SJCRH30 (cell line): ENCODE measurements at regions not wholly inside any gene's neighbourhood (a gene's known extent, or its start where the extent isn't known, plus 50 kb on each side); places are given as distances from the start of the nearest gene placed in this dataset.

Source experiments
- DNase-seq, 2 experiments: peaks; one replicate each; pipeline ENCODE4 v3.0.0-alpha.2; 2015 to 2020
- H3K27ac ChIP-seq: fragments of 250-450 bp; sonication (Bioruptor Pico); 2 replicates; pipeline ENCODE4 v1.5.1; 2020; ENCODE audit warnings: mild to moderate bottlenecking, moderate library complexity
- H3K27me3 ChIP-seq: fragments of 250-450 bp; sonication (Bioruptor Pico); 2 replicates; pipeline ENCODE4 v1.5.1; 2020; ENCODE audit warnings: mild to moderate bottlenecking, moderate library complexity
- H3K36me3 ChIP-seq: fragments of 250-450 bp; sonication (Bioruptor Pico); 2 replicates; pipeline ENCODE4 v1.5.1; 2020; ENCODE audit warnings: mild to moderate bottlenecking, moderate library complexity
- H3K4me1 ChIP-seq: fragments of 250-450 bp; sonication (Bioruptor Pico); 2 replicates; pipeline ENCODE4 v1.5.1; 2020; ENCODE audit warnings: mild to moderate bottlenecking, moderate library complexity
- H3K4me3 ChIP-seq: fragments of 250-450 bp; sonication (Bioruptor Pico); 2 replicates; pipeline ENCODE4 v1.5.1; 2020; ENCODE audit warnings: mild to moderate bottlenecking, moderate library complexity
- H3K9me3 ChIP-seq: fragments of 250-450 bp; sonication (Bioruptor Pico); replicated peaks from 2 replicates; pipeline ENCODE4 v1.5.1; 2020; ENCODE audit warnings: mild to moderate bottlenecking, moderate library complexity

GRCh38 chr9:134552349-134552990 lies 89.1 kb upstream of the COL5A1 start:
- Histone ChIP-seq H3K27me3 (no peaks in the 10 kb centered on the region), H3K27ac (peak overlapping the region; percentile 63), H3K36me3 (no peaks in the 10 kb centered on the region), H3K4me3 (no peak overlapping the region), H3K4me1 (peaks cover 40% of the 10 kb centered on the region), H3K9me3 (no peaks in the 10 kb centered on the region)
- DNase-seq: no peak

DNA sequence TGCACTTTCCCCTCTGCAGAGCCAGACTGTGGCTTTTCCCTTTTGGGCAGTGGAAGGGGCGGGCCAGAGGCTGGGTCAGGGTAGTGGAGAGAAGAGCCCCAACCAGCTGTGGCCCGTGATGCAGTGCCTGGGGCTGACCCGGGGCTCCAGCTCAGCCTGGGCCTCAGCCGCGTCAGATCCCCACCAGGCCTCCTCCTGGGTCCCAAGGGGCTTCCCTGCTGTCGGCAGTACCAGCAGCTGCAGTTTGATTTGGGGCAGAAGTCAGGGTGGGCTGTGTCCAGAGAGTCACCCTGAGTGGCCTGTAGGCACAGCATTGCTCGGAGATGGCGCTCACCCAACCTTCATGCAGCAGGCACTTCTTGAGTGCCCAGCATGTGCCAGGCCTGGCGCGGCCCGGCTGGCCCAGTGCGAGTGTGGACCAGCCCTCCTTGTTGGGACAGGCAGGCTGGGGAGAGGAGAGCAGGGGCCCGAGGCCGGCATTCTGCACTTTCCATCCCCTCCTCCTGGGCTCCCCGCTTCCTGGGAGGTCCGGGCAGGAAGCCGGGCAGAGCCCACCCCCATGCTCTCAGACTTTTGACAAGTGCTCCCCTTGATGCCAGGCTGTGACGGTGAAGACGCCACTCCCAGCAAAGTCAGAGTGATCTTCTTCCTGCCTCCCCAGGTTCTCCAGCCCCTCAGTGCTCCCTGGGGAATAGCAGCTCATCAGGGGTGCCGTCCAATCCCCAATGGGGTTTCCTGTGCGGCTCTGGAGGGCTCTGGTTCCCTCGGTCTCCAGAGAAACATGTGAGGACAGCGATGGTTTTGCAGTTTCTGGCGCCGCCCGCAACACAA lies 88.3 kb upstream of the COL5A1 start:
- H3K27me3 ChIP-seq: no peaks in the 10 kb centered on the region
- no peaks in the 10 kb centered on the region for H3K36me3 ChIP-seq
- H3K4me1 ChIP-seq: peaks cover 40% of the 10 kb centered on the region
- peak overlapping the region; percentile 63; the same call in 1 of the 2 replicates for H3K27ac ChIP-seq
- DNase-seq: peak; percentile 77 to 80
- no peaks in the 10 kb centered on the region for H3K9me3 ChIP-seq
- no peak overlapping the region for H3K4me3 ChIP-seq

DNA sequence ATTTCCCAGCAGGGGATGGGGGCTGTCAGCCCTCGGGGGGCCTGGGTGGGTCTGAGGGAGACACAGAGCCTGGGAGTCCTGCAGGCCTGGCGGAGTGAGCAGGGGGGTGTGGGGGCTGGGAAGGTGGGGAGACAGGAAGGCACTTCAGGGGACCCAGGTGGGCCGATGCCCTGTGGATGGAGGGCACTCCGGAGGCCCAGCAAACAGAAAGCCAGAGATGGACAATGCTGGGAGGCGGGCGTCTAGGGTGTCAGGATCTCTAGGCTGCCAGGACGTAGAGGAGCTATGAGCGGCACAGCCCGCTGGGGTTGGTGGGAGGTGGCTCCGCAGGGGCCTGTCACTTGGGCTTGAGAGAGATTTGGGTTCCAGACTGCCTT lies 87.6 kb upstream of the COL5A1 start:
- Histone ChIP-seq H3K27ac (no peak overlapping the region), H3K9me3 (no peaks in the 10 kb centered on the region), H3K4me1 (peaks cover 40% of the 10 kb centered on the region)

DNA sequence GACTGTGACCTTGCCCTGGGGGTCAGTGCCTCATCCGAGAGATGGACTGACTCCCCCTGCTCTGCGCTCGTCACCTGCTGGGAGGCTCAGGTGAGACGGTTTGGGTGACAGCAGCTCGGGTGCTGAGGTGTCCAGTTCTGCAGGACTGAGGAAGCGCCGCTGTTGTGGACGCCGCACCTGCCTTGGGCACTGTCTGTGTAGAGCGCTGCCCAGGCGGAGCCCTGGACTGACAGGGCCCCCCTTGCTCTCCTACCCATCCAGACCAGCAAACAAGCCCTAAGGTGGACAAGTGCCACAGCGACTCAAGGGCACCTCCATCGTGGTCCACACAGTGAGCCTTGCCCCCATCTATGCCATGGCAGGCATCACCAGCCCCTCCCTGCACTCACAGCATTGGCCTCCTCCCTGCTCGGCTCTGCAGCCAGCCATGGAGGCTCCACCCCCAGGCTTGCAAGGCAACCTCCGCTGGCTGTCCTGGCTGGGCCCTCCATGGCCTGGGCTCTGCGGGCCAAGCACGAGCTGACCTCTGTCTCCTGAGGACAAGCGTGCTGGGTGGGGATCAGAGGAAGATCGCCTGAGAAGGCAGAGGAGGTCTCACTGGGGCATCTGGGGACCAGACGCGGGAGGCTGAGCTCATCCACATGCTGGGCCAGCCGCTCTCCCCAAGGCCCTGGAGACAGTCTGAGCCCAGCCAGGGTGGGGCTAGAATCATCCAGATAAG lies 87.1 kb upstream of the COL5A1 start:
- H3K4me1 ChIP-seq: peaks cover 40% of the 10 kb centered on the region
- no peaks in the 10 kb centered on the region for H3K36me3 ChIP-seq
- H3K27ac ChIP-seq: no peak overlapping the region
- H3K4me3 ChIP-seq: no peak overlapping the region
- H3K9me3 ChIP-seq: no peaks in the 10 kb centered on the region
- H3K27me3 ChIP-seq: no peaks in the 10 kb centered on the region
- no peak for DNase-seq

More for the DNA sequence above, 87.6 kb upstream of the COL5A1 start:
- Histone ChIP-seq H3K27me3 (no peaks in the 10 kb centered on the region), H3K36me3 (no peaks in the 10 kb centered on the region), H3K4me3 (no peak overlapping the region)
- no peak for DNase-seq

GRCh38 chr9:134555094-134555650 lies 86.4 kb upstream of the COL5A1 start:
- Histone ChIP-seq H3K27ac (no peak overlapping the region), H3K36me3 (no peaks in the 10 kb centered on the region), H3K9me3 (no peaks in the 10 kb centered on the region), H3K27me3 (no peaks in the 10 kb centered on the region), H3K4me3 (no peak overlapping the region), H3K4me1 (peaks cover 40% of the 10 kb centered on the region)
- peak; percentile 71 to 75 for DNase-seq

DNA sequence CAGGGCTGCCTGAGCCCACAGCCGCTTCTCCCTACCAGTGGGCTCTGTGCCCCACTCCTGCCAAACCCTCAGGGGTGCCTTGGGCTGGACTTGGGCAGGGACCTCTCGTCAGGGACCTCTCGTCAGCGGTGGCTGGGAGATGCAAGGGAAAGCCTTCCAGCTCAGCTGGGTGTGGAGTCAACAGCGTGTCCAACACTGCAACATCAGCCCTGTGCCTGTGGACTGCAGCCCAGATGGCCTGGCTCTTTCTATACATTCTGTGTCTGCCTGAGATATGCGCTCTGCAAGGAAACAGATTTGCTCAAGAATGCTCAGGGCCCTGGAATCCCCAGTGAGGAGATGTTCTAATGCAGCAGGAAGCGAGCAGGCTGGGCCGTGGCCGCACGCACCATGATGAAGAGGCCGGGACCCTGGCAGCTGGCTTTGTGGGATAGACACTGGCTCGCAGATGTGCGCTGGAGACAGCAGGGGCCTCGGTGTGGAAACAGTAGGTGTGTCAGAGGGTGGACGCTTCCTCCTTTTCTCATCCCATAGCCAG lies 85.0 kb upstream of the COL5A1 start:
- Histone ChIP-seq H3K4me3 (no peak overlapping the region), H3K27ac (no peak overlapping the region), H3K27me3 (no peaks in the 10 kb centered on the region), H3K9me3 (no peaks in the 10 kb centered on the region), H3K4me1 (peaks cover 34% of the 10 kb centered on the region), H3K36me3 (no peaks in the 10 kb centered on the region)
- no peak for DNase-seq

GRCh38 chr9:134557331-134557730 lies 84.3 kb upstream of the COL5A1 start:
- peaks cover 27% of the 10 kb centered on the region for H3K4me1 ChIP-seq
- no peaks in the 10 kb centered on the region for H3K27me3 ChIP-seq
- no peaks in the 10 kb centered on the region for H3K36me3 ChIP-seq
- no peak overlapping the region for H3K4me3 ChIP-seq
- no peak overlapping the region for H3K27ac ChIP-seq
- H3K9me3 ChIP-seq: no peaks in the 10 kb centered on the region
- no peak for DNase-seq

GRCh38 chr9:134558124-134558905 lies 83.3 kb upstream of the COL5A1 start:
- H3K27ac ChIP-seq: no peak overlapping the region
- no peaks in the 10 kb centered on the region for H3K36me3 ChIP-seq
- peaks cover 17% of the 10 kb centered on the region for H3K4me1 ChIP-seq
- no peaks in the 10 kb centered on the region for H3K9me3 ChIP-seq
- DNase-seq: peak in 1 of 2 experiments; percentile 1
- H3K4me3 ChIP-seq: no peak overlapping the region
- H3K27me3 ChIP-seq: no peaks in the 10 kb centered on the region

GRCh38 chr9:134559013-134559412 lies 82.6 kb upstream of the COL5A1 start:
- Histone ChIP-seq H3K27me3 (no peaks in the 10 kb centered on the region), H3K9me3 (no peaks in the 10 kb centered on the region), H3K4me3 (no peak overlapping the region), H3K36me3 (no peaks in the 10 kb centered on the region), H3K27ac (no peak overlapping the region), H3K4me1 (peaks cover 12% of the 10 kb centered on the region)
- no peak for DNase-seq

- Histone ChIP-seq H3K4me1 (peaks cover 6% of the 10 kb centered on the region), H3K4me3 (no peak overlapping the region), H3K27me3 (no peaks in the 10 kb centered on the region), H3K27ac (no peak overlapping the region), H3K36me3 (no peaks in the 10 kb centered on the region), H3K9me3 (no peaks in the 10 kb centered on the region)
- no peak for DNase-seq
Measured at GRCh38 chr9:134560206-134560605, 81.4 kb upstream of the COL5A1 start.

DNA sequence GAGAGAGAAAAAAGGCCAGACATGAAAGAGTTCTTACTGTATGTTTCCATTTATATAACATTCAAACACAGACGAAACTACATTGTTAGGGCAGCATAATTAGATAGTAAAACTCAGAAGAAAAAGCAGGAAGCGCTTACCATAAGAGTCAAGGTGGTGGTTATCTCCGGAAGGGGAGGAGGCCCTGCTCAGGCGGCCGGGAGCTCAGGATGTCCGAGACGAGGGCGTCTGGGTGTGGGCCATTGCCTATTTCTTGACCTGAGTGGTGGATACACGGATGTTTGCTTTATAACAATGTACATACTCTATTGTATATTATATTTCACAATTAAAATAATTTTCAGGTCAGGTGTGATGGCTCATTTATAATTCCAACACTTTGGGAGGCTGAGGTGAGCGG lies 80.9 kb upstream of the COL5A1 start:
- Histone ChIP-seq H3K4me1 (peaks cover 1% of the 10 kb centered on the region), H3K27ac (no peak overlapping the region), H3K27me3 (no peaks in the 10 kb centered on the region), H3K9me3 (no peaks in the 10 kb centered on the region), H3K4me3 (no peak overlapping the region), H3K36me3 (no peaks in the 10 kb centered on the region)
- DNase-seq: no peak

- no peaks in the 10 kb centered on the region for H3K9me3 ChIP-seq
- H3K4me3 ChIP-seq: no peak overlapping the region
- no peak overlapping the region for H3K27ac ChIP-seq
- no peaks in the 10 kb centered on the region for H3K27me3 ChIP-seq
- no peak for DNase-seq
- H3K4me1 ChIP-seq: no peaks in the 10 kb centered on the region
- no peaks in the 10 kb centered on the region for H3K36me3 ChIP-seq
Measured at GRCh38 chr9:134561427-134562145, 80.0 kb upstream of the COL5A1 start.

DNA sequence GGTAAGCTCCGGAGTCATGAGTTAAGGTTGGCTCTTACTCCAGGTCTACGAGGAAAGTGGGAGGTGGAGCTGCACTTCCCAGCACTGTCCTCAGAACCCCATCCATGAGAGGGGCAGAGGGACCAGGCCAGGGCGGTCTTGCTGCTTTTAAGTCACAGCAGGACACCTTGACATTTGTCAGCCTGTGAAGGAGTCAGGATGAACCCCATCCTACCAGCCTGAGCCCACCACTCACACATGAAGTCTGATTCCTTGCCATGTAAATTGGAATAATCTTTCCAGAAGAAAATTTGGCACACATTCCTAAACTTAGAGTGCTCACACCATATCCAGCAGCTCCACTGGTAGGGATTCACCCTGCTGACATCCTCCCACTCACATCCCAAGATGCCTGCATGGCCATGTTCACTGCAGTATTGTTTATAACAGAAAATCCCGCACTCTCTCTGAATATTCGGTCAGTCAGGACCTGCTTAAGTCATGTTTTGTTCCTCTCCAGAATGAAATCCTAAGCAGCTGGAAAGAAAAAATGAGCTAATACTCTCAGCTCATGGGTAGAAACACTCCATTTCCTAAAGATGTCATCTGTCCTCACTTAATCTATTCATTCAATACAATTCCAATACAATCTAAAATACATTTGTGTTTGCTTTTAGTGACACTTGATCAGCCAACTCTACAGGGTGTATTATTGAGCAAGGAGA lies 79.3 kb upstream of the COL5A1 start:
- Histone ChIP-seq H3K27me3 (no peaks in the 10 kb centered on the region), H3K9me3 (no peaks in the 10 kb centered on the region; the same call in 1 of the 2 replicates), H3K4me1 (no peaks in the 10 kb centered on the region), H3K27ac (no peak overlapping the region), H3K4me3 (no peak overlapping the region), H3K36me3 (no peaks in the 10 kb centered on the region)
- no peak for DNase-seq
